CD4-positive, alpha-beta T cell treated with Interleukin-1 beta for 1 hour (primary cell): ENCODE measurements at regions not wholly inside any gene's neighbourhood (a gene's known extent, or its start where the extent isn't known, plus 50 kb on each side); places are given as distances from the start of the nearest gene placed in this dataset.
"Not testable (repeated sequence)": the region's sequence is repeated elsewhere in the genome, so short reads cannot be mapped to it uniquely, and the experiment has no call there.

ENCODE experiments used
- DNase-seq, 2 donors: peaks; one replicate each; pipeline ENCODE4 v3.0.0-alpha.2; 2020 to 2022

GRCh38 chr3:189375532-189375931 lies 203.8 kb downstream of the TPRG1 start:
- DNase-seq = no peak

- DNase-seq = no peak
Observed at GRCh38 chr3:189383630-189384029, 211.9 kb downstream of the TPRG1 start.

GRCh38 chr3:189385880-189386279 lies 214.1 kb downstream of the TPRG1 start:
- DNase-seq = not testable (repeated sequence)

- no peak for DNase-seq
Observed at GRCh38 chr3:189386739-189387138, 215.0 kb downstream of the TPRG1 start.

GRCh38 chr3:189389346-189389745 lies 217.6 kb downstream of the TPRG1 start:
- DNase-seq = no peak

- DNase-seq = peak in 1 of 2 donors; percentile 1
Observed at GRCh38 chr3:189393598-189393997, 221.8 kb downstream of the TPRG1 start.

- no peak for DNase-seq
Observed at GRCh38 chr3:189394599-189395121, 222.9 kb downstream of the TPRG1 start.

GRCh38 chr3:189395825-189396224 lies 224.1 kb downstream of the TPRG1 start:
- no peak for DNase-seq

- DNase-seq = no peak
Observed at GRCh38 chr3:189398656-189399055, 226.9 kb downstream of the TPRG1 start.

- no peak for DNase-seq
Observed at GRCh38 chr3:189401196-189401595, 229.4 kb downstream of the TPRG1 start.

- DNase-seq = no peak
Observed at GRCh38 chr3:189403194-189403593, 228.0 kb upstream of the TP63 start.

- DNase-seq = no peak
Observed at GRCh38 chr3:189404024-189404423, 227.2 kb upstream of the TP63 start.

- DNase-seq = no peak
Observed at GRCh38 chr3:189404797-189405484, 226.2 kb upstream of the TP63 start.

- DNase-seq = no peak
Observed at GRCh38 chr3:189406148-189406547, 225.0 kb upstream of the TP63 start.

GRCh38 chr3:189410522-189410921 lies 220.7 kb upstream of the TP63 start:
- DNase-seq = no peak

- DNase-seq = no peak
Observed at GRCh38 chr3:189419038-189419437, 212.2 kb upstream of the TP63 start.

- no peak for DNase-seq
Observed at GRCh38 chr3:189419683-189420082, 211.5 kb upstream of the TP63 start.

- DNase-seq = no peak
Observed at GRCh38 chr3:189424922-189425321, 206.3 kb upstream of the TP63 start.

GRCh38 chr3:189429019-189429418 lies 202.2 kb upstream of the TP63 start:
- no peak for DNase-seq

- DNase-seq = no peak
Observed at GRCh38 chr3:189430166-189430565, 201.0 kb upstream of the TP63 start.

- not testable (repeated sequence) for DNase-seq
Observed at GRCh38 chr3:189442257-189442656, 188.9 kb upstream of the TP63 start.

GRCh38 chr3:189446959-189447560 lies 184.1 kb upstream of the TP63 start:
- DNase-seq = no peak

GRCh38 chr3:189449084-189449483 lies 182.1 kb upstream of the TP63 start:
- no peak for DNase-seq

GRCh38 chr3:189455009-189455408 lies 176.2 kb upstream of the TP63 start:
- DNase-seq = no peak
